ENCODE measurements at regions not wholly inside any gene's neighbourhood (a gene's known extent, or its start where the extent isn't known, plus 50 kb on each side); places are given as distances from the start of the nearest gene placed in this dataset.
"Not testable (repeated sequence)": the region's sequence is repeated elsewhere in the genome, so short reads cannot be mapped to it uniquely, and the experiment has no call there.

GRCh38 chr7:32206488-32206887, 136.3 kb upstream of the PDE1C start:
- Histone ChIP-seq H3K27me3 (ENCODE audit: insufficient read depth, low read length, poor library complexity, severe bottlenecking) (no peaks in the 10 kb centered on the region), H3F3A (ENCODE audit: low read depth) (no peaks in the 10 kb centered on the region), H3K4me2 (ENCODE audit: low read depth, low read length, poor library complexity, severe bottlenecking) (no peak overlapping the region), H3K4me1 (ENCODE audit: insufficient read depth, low read length, poor library complexity, severe bottlenecking) (no peaks in the 10 kb centered on the region), H3K36me3 (ENCODE audit: insufficient read depth, low read length) (no peaks in the 10 kb centered on the region), H3K4me3 (ENCODE audit: low read length, poor library complexity, severe bottlenecking) (no peak overlapping the region), H3K9me3 (ENCODE audit: insufficient read depth, low read depth, low read length) (no peaks in the 10 kb centered on the region), H2AFZ (ENCODE audit: low read length) (no peak overlapping the region), H3K9ac (ENCODE audit: low read depth, low read length, poor library complexity, severe bottlenecking) (no peak overlapping the region), H3K9me2 (replicated peaks; ENCODE audit: low read depth, low read length) (no peaks in the 10 kb centered on the region), H3K79me2 (ENCODE audit: insufficient read depth, low read length) (no peaks in the 10 kb centered on the region), H4K20me1 (ENCODE audit: insufficient read depth, low read length, poor library complexity, severe bottlenecking) (no peaks in the 10 kb centered on the region)
- TF ChIP-seq EZH2phosphoT487 (IDR thresholded peaks at IDR 0.05; ENCODE audit: borderline replicate concordance) = no peak
- TF ChIP-seq CTCF (conservative IDR thresholded peaks at IDR 0.05; ENCODE audit: low read length) = no peak

GRCh38 chr7:32205298-32205824, 135.2 kb upstream of the PDE1C start:
- not testable (repeated sequence) for H2AFZ ChIP-seq (ENCODE audit: low read length); H3F3A ChIP-seq (ENCODE audit: low read depth); H3K27me3 ChIP-seq (ENCODE audit: insufficient read depth, low read length, poor library complexity, severe bottlenecking); H3K79me2 ChIP-seq (ENCODE audit: insufficient read depth, low read length); H3K9ac ChIP-seq (ENCODE audit: low read depth, low read length, poor library complexity, severe bottlenecking); H3K9me3 ChIP-seq (ENCODE audit: insufficient read depth, low read depth, low read length); H3K9me2 ChIP-seq (replicated peaks; ENCODE audit: low read depth, low read length); H3K4me3 ChIP-seq (ENCODE audit: low read length, poor library complexity, severe bottlenecking); H3K4me1 ChIP-seq (ENCODE audit: insufficient read depth, low read length, poor library complexity, severe bottlenecking); H4K20me1 ChIP-seq (ENCODE audit: insufficient read depth, low read length, poor library complexity, severe bottlenecking); H3K36me3 ChIP-seq (ENCODE audit: insufficient read depth, low read length); H3K4me2 ChIP-seq (ENCODE audit: low read depth, low read length, poor library complexity, severe bottlenecking)

GRCh38 chr7:32204361-32205018, 134.3 kb upstream of the PDE1C start:
- Histone ChIP-seq H3K4me2 (ENCODE audit: low read depth, low read length, poor library complexity, severe bottlenecking) (no peak overlapping the region), H3F3A (ENCODE audit: low read depth) (no peaks in the 10 kb centered on the region), H3K4me1 (ENCODE audit: insufficient read depth, low read length, poor library complexity, severe bottlenecking) (no peaks in the 10 kb centered on the region), H2AFZ (ENCODE audit: low read length) (no peak overlapping the region), H3K9ac (ENCODE audit: low read depth, low read length, poor library complexity, severe bottlenecking) (no peak overlapping the region), H3K4me3 (ENCODE audit: low read length, poor library complexity, severe bottlenecking) (no peak overlapping the region), H3K9me3 (ENCODE audit: insufficient read depth, low read depth, low read length) (no peaks in the 10 kb centered on the region), H3K9me2 (replicated peaks; ENCODE audit: low read depth, low read length) (no peaks in the 10 kb centered on the region), H3K79me2 (ENCODE audit: insufficient read depth, low read length) (no peaks in the 10 kb centered on the region), H4K20me1 (ENCODE audit: insufficient read depth, low read length, poor library complexity, severe bottlenecking) (no peaks in the 10 kb centered on the region), H3K36me3 (ENCODE audit: insufficient read depth, low read length) (no peaks in the 10 kb centered on the region), H3K27me3 (ENCODE audit: insufficient read depth, low read length, poor library complexity, severe bottlenecking) (no peaks in the 10 kb centered on the region)
- TF ChIP-seq CTCF (conservative IDR thresholded peaks at IDR 0.05; ENCODE audit: low read length) (peak; percentile 63), EZH2phosphoT487 (IDR thresholded peaks at IDR 0.05; ENCODE audit: borderline replicate concordance) (no peak)

- no peak overlapping the region for H2AFZ ChIP-seq (ENCODE audit: low read length)
- no peak overlapping the region for H3K4me2 ChIP-seq (ENCODE audit: low read depth, low read length, poor library complexity, severe bottlenecking)
- H3K4me3 ChIP-seq (ENCODE audit: low read length, poor library complexity, severe bottlenecking) = no peak overlapping the region
- H3K4me1 ChIP-seq (ENCODE audit: insufficient read depth, low read length, poor library complexity, severe bottlenecking) = no peaks in the 10 kb centered on the region
- H3K9ac ChIP-seq (ENCODE audit: low read depth, low read length, poor library complexity, severe bottlenecking) = no peak overlapping the region
- H3K27me3 ChIP-seq (ENCODE audit: insufficient read depth, low read length, poor library complexity, severe bottlenecking) = no peaks in the 10 kb centered on the region
- no peaks in the 10 kb centered on the region for H3K36me3 ChIP-seq (ENCODE audit: insufficient read depth, low read length)
- H3F3A ChIP-seq (ENCODE audit: low read depth) = no peaks in the 10 kb centered on the region
- no peaks in the 10 kb centered on the region for H4K20me1 ChIP-seq (ENCODE audit: insufficient read depth, low read length, poor library complexity, severe bottlenecking)
- no peaks in the 10 kb centered on the region for H3K9me3 ChIP-seq (ENCODE audit: insufficient read depth, low read depth, low read length)
- no peaks in the 10 kb centered on the region for H3K79me2 ChIP-seq (ENCODE audit: insufficient read depth, low read length)
- TF ChIP-seq EZH2phosphoT487 (IDR thresholded peaks at IDR 0.05; ENCODE audit: borderline replicate concordance) = no peak
- no peak for TF ChIP-seq CTCF (conservative IDR thresholded peaks at IDR 0.05; ENCODE audit: low read length)
- H3K9me2 ChIP-seq (replicated peaks; ENCODE audit: low read depth, low read length) = no peaks in the 10 kb centered on the region
Observed at GRCh38 chr7:32200646-32201045, 130.4 kb upstream of the PDE1C start.

All from Loucy (cell line).